H9 (cell line): ENCODE measurements at regions not wholly inside any gene's neighbourhood (a gene's known extent, or its start where the extent isn't known, plus 50 kb on each side); places are given as distances from the start of the nearest gene placed in this dataset.

Source experiments
- DNase-seq: peaks from one replicate; pipeline ENCODE4 v3.0.0-alpha.2; 2017
- H2AFZ ChIP-seq: one replicate; pipeline ENCODE4 v1.6.1; 2013; ENCODE audit warnings: mild to moderate bottlenecking, low read length, control low read depth, moderate library complexity
- H2AK5ac ChIP-seq: 2 replicates; pipeline ENCODE4 v1.6.1; 2013; ENCODE audit warnings: low read length, control low read depth, mixed read lengths; ENCODE audit not compliant: insufficient read length
- H2BK120ac ChIP-seq: one replicate; pipeline ENCODE4 v1.6.1; 2013; ENCODE audit warnings: low read depth, mild to moderate bottlenecking, low read length, control low read depth, inconsistent platforms; ENCODE audit not compliant: poor library complexity, severe bottlenecking
- H2BK12ac ChIP-seq: 2 replicates; pipeline ENCODE4 v1.6.1; 2013; ENCODE audit warnings: low read length, control low read depth, mixed read lengths, low read depth; ENCODE audit not compliant: insufficient read length
- H2BK15ac ChIP-seq: 2 replicates; pipeline ENCODE4 v1.6.1; 2013; ENCODE audit warnings: low read depth, low read length, control low read depth
- H2BK20ac ChIP-seq: one replicate; pipeline ENCODE4 v1.6.1; 2013; ENCODE audit warnings: low read depth, mild to moderate bottlenecking, low read length, control low read depth, inconsistent platforms; ENCODE audit not compliant: poor library complexity, severe bottlenecking
- H2BK5ac ChIP-seq: 2 replicates; pipeline ENCODE4 v1.6.1; 2013; ENCODE audit warnings: low read length, control low read depth, mixed read lengths; ENCODE audit not compliant: insufficient read length
- H3K14ac ChIP-seq: 2 replicates; pipeline ENCODE4 v1.6.1; 2013; ENCODE audit warnings: low read length, control low read depth; ENCODE audit not compliant: insufficient read depth
- H3K18ac ChIP-seq: 2 replicates; pipeline ENCODE4 v1.6.1; 2013; ENCODE audit warnings: low read depth, mild to moderate bottlenecking, mixed read lengths, low read length, control low read depth; ENCODE audit not compliant: insufficient read length
- H3K23ac ChIP-seq: 2 replicates; pipeline ENCODE4 v1.6.1; 2013; ENCODE audit warnings: low read length, control low read depth, mixed read lengths, low read depth; ENCODE audit not compliant: insufficient read length
- H3K23me2 ChIP-seq: 2 replicates; pipeline ENCODE4 v1.6.1; 2013; ENCODE audit warnings: low read depth, mild to moderate bottlenecking, mixed read lengths, low read length, control low read depth; ENCODE audit not compliant: insufficient read length, poor library complexity, severe bottlenecking
- H3K27ac ChIP-seq: 2 replicates; pipeline ENCODE4 v1.5.1; 2013; ENCODE audit warnings: low read length, control low read depth, mixed read lengths, low read depth; ENCODE audit not compliant: insufficient read length
- H3K27me3 ChIP-seq: 2 replicates; pipeline ENCODE4 v1.6.1; 2013; ENCODE audit warnings: low read length, control low read depth, inconsistent platforms; ENCODE audit not compliant: insufficient read depth
- H3K4ac ChIP-seq: 2 replicates; pipeline ENCODE4 v1.6.1; 2013; ENCODE audit warnings: low read depth, mild to moderate bottlenecking, control low read depth, inconsistent platforms, low read length, moderate library complexity
- H3K4me1 ChIP-seq: 2 replicates; pipeline ENCODE4 v1.6.1; 2013; ENCODE audit warnings: low read length, control low read depth, inconsistent platforms; ENCODE audit not compliant: insufficient read depth
- H3K4me2 ChIP-seq: 2 replicates; pipeline ENCODE4 v1.6.1; 2013; ENCODE audit warnings: low read length, control low read depth, mixed read lengths; ENCODE audit not compliant: insufficient read length, insufficient read depth
- H3K56ac ChIP-seq: 2 replicates; pipeline ENCODE4 v1.6.1; 2013; ENCODE audit warnings: low read depth, mild to moderate bottlenecking, mixed read lengths, low read length, control low read depth; ENCODE audit not compliant: insufficient read length
- H3K79me1 ChIP-seq: 2 replicates; pipeline ENCODE4 v1.6.1; 2013; ENCODE audit warnings: low read depth, mild to moderate bottlenecking, moderate library complexity, low read length, control low read depth, inconsistent platforms; ENCODE audit not compliant: insufficient read depth, poor library complexity, severe bottlenecking
- H3K79me2 ChIP-seq: 2 replicates; pipeline ENCODE4 v1.6.1; 2013; ENCODE audit warnings: low read length, control low read depth, inconsistent platforms; ENCODE audit not compliant: insufficient read depth
- H3K9ac ChIP-seq: 2 replicates; pipeline ENCODE4 v1.6.1; 2013; ENCODE audit warnings: low read length, control low read depth, mixed read lengths; ENCODE audit not compliant: insufficient read length; ENCODE audit errors: extremely low read depth
- H3K9me3 ChIP-seq: one replicate; pipeline ENCODE4 v1.6.1; 2013; ENCODE audit warnings: low read depth, low read length, inconsistent platforms; ENCODE audit not compliant: control insufficient read depth
- H3T11ph ChIP-seq: one replicate; pipeline ENCODE4 v1.6.1; 2013; ENCODE audit warnings: mild to moderate bottlenecking, low read length, control low read depth, inconsistent platforms
- H4K20me1 ChIP-seq: one replicate; pipeline ENCODE4 v1.6.1; 2013; ENCODE audit not compliant: control insufficient read depth, insufficient read length, insufficient read depth
- H4K5ac ChIP-seq: 2 replicates; pipeline ENCODE4 v1.6.1; 2013; ENCODE audit warnings: low read depth, mild to moderate bottlenecking, mixed read lengths, low read length, control low read depth; ENCODE audit not compliant: insufficient read length
- H4K8ac ChIP-seq: replicated peaks from 2 replicates; pipeline ENCODE4 v1.6.1; 2013; ENCODE audit warnings: low read length, control low read depth, mixed read lengths, low read depth; ENCODE audit not compliant: insufficient read length
- H4K91ac ChIP-seq: 2 replicates; pipeline ENCODE4 v1.6.1; 2013; ENCODE audit warnings: low read depth, mild to moderate bottlenecking, moderate library complexity, mixed read lengths, low read length, control low read depth; ENCODE audit not compliant: insufficient read length
- H3K27ac Mint-ChIP-seq, 3 experiments: 2 replicates in 2 of 3; 3 replicates in 1 of 3; pipeline ENCODE4 v1.8.0; 2020 to 2021; ENCODE audit warnings: mixed read lengths in 3 of 3, mild to moderate bottlenecking in 1 of 3, moderate library complexity in 1 of 3
- H3K27me3 Mint-ChIP-seq: 2 replicates; pipeline ENCODE4 v1.8.0; 2021; ENCODE audit warnings: low read depth, mild to moderate bottlenecking, moderate library complexity, mixed read lengths
- H3K36me3 Mint-ChIP-seq, 3 experiments: 2 replicates in 2 of 3; 3 replicates in 1 of 3; pipeline ENCODE4 v1.8.0; 2020 to 2021; ENCODE audit warnings: low read depth in 3 of 3, mixed read lengths in 3 of 3; ENCODE audit not compliant: insufficient read depth in 1 of 3
- H3K4me1 Mint-ChIP-seq, 2 experiments: 2 replicates each; pipeline ENCODE4 v1.8.0; 2020; ENCODE audit warnings: mixed read lengths in 2 of 2
- H3K4me3 Mint-ChIP-seq, 2 experiments: 2 replicates in 1 of 2; 3 replicates in 1 of 2; pipeline ENCODE4 v1.8.0; 2020 to 2021; ENCODE audit warnings: mild to moderate bottlenecking in 2 of 2, mixed read lengths in 2 of 2, moderate library complexity in 1 of 2
- H3K9me3 Mint-ChIP-seq, 2 experiments: 2 replicates in 1 of 2; 3 replicates in 1 of 2; pipeline ENCODE4 v1.8.0; 2020; ENCODE audit warnings: mild to moderate bottlenecking in 2 of 2, mixed read lengths in 2 of 2, moderate library complexity in 1 of 2
- CTCF ChIP-seq: fragments of 200-600 bp; sonication (generic); conservative IDR thresholded peaks from 3 replicates; pipeline ENCODE4 v1.8.0; 2021; ENCODE audit warnings: antibody characterized with exemption, mild to moderate bottlenecking
- WGBS: extraction: QIAGEN DNeasy Blood & Tissue Kit; methylation state at CpG from one replicate; pipeline ENCODE4 v1.1.7; 2013; ENCODE audit warnings: missing lambda C conversion rate, low lambda C conversion rate, mixed read lengths; ENCODE audit not compliant: insufficient read length; ENCODE audit errors: extremely low coverage; 5-methylcytosine and 5-hydroxymethylcytosine counted together

- H2BK120ac ChIP-seq = no peak overlapping the region
- H2AK5ac ChIP-seq = no peak overlapping the region
- Mint-ChIP-seq H3K27ac (no peak overlapping the region), H3K4me3 (no peak overlapping the region), H3K27me3 (no peaks in the 10 kb centered on the region), H3K36me3 (no peaks in the 10 kb centered on the region), H3K9me3 (peaks cover 0 to 4% of the 10 kb centered on the region in 2 experiments; a peak in 2 of 5 replicates), H3K4me1 (no peaks in the 10 kb centered on the region; a peak in 1 of 4 replicates)
- no peak overlapping the region for H2BK12ac ChIP-seq
- H3K79me1 ChIP-seq = no peaks in the 10 kb centered on the region
- H4K91ac ChIP-seq = no peak overlapping the region
- no CpG with 5 or more reads among the region's 2 CpGs for WGBS
- no peak overlapping the region for H2AFZ ChIP-seq
- H3K23ac ChIP-seq = no peak overlapping the region
- no peak overlapping the region for H3K4ac ChIP-seq
- H3K4me1 ChIP-seq = no peaks in the 10 kb centered on the region
- no peak overlapping the region for H2BK20ac ChIP-seq
- no peak overlapping the region for H2BK5ac ChIP-seq
- no peaks in the 10 kb centered on the region for H3K79me2 ChIP-seq
- H3K9ac ChIP-seq = no peak overlapping the region
- no peaks in the 10 kb centered on the region for H3K9me3 ChIP-seq
- no peak overlapping the region for H3K27ac ChIP-seq
- H3K23me2 ChIP-seq = no peaks in the 10 kb centered on the region
- no peak overlapping the region for H2BK15ac ChIP-seq
- no peaks in the 10 kb centered on the region for H3K27me3 ChIP-seq
- no peak overlapping the region for H3K18ac ChIP-seq
- no peak for DNase-seq
- no peak overlapping the region for H4K5ac ChIP-seq
- no peak overlapping the region for H3K14ac ChIP-seq
- H3K4me2 ChIP-seq = no peak overlapping the region
- H3K56ac ChIP-seq = no peak overlapping the region
- H4K20me1 ChIP-seq = no peaks in the 10 kb centered on the region
- H3T11ph ChIP-seq = no peak overlapping the region
- TF ChIP-seq CTCF = no peak
- no peak overlapping the region for H4K8ac ChIP-seq
Observed at GRCh38 chr12:91264178-91264577, 81.6 kb upstream of the DCN start.
